ENCODE measurements at regions not wholly inside any gene's neighbourhood (a gene's known extent, or its start where the extent isn't known, plus 50 kb on each side); places are given as distances from the start of the nearest gene placed in this dataset.

- no peak for DNase-seq (ENCODE audit: low read depth in 2 of 2)
These were observed 792.0 kb downstream of the UQCRFS1 start for GRCh38 chr19:28420811-28421550.

GRCh38 chr19:28419312-28419711, 793.6 kb downstream of the UQCRFS1 start:
- DNase-seq (ENCODE audit: low read depth in 2 of 2): no peak

DNA sequence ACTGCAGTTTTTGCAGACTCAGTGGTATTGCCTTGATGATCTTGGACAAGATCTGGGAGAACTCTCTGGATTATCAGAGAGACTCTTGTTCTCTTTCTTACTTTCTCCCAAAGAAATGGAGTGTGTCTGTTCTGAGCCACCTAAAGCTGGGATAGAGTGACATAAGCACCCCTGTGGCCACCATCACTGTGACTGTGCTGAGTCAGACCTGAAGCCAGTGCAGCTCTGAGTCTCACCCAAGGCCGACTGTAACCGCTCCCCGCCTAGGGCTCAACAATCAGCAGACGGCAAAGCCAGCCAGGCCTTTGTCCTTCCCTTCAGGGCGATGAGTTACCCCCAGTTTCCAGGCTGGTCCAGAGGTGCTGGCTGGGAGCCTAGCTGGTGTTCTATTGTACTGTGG, 795.6 kb downstream of the UQCRFS1 start:
- DNase-seq (ENCODE audit: low read depth in 2 of 2): no peak

GRCh38 chr19:28416245-28416644, 796.7 kb downstream of the UQCRFS1 start:
- DNase-seq (ENCODE audit: low read depth in 2 of 2): no peak

- no peak for DNase-seq (ENCODE audit: low read depth in 2 of 2)
These were observed 798.2 kb downstream of the UQCRFS1 start for GRCh38 chr19:28414748-28415147.

DNA sequence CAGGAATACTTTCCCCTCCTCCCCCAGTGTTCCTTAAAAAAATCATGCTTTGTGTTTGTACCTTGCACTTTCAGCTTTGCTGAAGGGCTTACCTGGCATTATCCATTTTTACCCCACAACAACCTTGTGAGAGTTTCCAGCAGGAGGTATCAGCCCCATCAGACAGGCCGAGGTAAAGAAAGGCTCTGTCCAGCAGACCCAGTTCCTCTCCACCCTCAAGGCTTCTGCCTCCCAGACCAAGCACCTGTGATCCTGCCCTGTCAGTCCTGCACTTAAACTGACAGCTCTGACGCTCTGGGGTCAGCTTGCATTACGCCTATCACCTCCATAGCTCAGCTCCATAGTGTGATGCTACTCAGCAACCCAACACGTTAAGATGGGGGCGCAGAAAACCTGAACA, 803.1 kb downstream of the UQCRFS1 start:
- no peak for DNase-seq (ENCODE audit: low read depth in 2 of 2)

DNA sequence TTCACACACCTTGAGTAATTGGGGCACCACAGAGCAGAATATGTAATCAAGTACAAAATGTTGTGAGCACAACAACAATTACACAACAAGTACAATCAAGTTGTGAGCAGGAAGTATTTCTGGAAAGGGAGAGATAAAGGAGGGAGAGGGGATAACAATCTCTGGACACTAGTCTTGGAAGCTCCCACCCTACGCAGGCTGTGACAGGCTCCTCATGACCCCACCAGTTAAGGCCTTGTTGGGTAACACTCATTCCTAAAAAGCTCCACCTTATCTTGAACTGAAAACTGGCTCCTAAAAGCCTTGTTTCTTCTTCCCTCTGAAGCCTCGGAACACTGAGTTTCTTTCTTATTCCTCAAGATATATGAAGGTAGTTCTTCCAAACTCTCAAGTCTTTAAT, 806.0 kb downstream of the UQCRFS1 start:
- DNase-seq (ENCODE audit: low read depth in 2 of 2): no peak

DNA sequence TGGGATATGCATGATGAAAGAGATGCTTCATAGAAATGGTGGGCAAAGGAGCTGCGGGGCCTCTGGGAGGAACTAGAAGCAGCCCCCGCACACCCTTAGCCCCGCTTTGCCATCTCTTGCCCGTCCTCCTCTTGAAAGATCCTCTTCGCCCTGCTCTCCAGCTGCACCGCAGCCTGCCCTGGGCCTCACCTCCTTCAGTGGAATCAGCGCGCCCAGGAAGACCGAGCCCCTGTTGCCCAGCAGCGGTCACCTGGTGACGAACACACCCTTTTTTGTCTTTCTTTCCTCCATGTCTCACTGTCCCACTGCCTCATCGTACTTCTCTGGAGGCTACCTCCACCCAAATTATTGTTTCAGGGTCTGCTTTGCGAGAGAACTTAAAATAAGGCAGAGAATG, 807.6 kb downstream of the UQCRFS1 start:
- DNase-seq (ENCODE audit: low read depth in 2 of 2): no peak

DNA sequence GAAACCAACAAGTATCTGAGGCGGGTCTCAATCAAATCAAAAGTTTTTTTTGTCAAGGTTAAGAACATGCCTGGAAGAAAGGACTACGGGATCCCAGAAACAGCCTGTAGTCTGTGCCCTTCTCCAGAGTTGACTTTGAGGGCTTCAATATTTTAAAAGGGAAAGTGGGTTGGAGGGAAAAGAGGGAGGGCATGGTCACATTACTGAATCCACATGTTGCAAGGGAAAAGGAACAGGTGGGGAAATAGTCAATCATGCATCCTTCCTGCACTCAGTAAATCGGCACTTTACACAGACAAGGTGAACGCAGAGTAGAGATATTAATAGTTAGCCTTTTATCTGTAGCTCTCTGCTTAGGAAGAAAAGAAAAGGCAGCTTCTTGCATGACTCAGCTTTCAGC, 808.5 kb downstream of the UQCRFS1 start:
- DNase-seq (ENCODE audit: low read depth in 2 of 2): no peak

DNA sequence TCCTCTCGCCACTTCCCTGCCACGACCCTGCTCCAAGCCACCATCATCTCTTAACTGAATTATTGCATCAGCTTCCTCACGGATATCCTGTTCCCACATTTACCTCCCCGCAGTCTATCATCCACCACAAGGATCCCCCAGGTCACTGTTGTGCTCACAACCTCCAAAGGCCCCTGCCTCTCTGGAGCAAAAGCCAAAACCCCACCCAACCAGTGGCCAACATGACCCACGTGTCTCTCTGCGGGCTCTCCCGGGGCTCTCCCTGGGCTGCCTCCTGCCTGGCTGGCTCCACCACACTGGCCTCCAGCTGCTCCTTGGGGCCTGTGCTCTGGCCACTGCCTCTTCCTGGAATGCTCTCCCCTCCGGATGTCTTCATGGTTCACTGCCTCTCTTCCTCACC, 809.3 kb downstream of the UQCRFS1 start:
- no peak for DNase-seq (ENCODE audit: low read depth in 2 of 2)

- no peak for DNase-seq (ENCODE audit: low read depth in 2 of 2)
These were observed 810.2 kb downstream of the UQCRFS1 start for GRCh38 chr19:28402701-28403290.

DNA sequence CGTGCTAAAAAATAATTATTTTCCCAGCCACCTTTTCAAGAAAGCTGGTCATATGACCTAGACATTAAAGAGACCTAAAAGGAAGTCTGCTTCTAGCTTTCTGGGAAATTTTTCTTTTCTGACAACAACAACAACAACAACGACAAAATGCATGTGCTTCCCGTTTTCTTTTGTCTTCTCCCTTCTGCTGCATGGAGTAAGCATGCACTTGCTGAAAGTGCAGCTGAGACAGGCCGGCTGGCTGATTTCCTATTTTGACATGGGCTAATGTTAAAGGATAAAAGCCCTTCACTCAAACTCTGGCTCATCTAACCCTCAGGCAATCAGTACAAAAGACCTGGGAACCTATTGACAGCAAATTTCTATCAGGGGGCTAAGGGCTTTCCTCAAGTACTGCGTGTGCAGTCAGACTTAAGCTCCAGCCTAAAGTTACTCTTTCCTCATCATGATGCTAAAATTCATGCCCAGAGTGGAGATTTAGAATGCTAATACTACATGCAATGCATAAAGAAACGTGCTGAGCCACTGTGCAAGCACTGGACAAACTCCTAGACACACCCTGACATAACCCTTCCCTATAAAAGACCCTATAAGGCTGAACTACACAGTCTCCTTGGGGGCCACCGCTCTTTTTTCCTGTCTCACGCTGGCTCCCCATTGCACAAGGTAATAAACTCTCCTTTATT, 811.1 kb downstream of the UQCRFS1 start:
- DNase-seq (ENCODE audit: low read depth in 2 of 2): no peak

- no peak for DNase-seq (ENCODE audit: low read depth in 2 of 2)
These were observed 811.8 kb downstream of the UQCRFS1 start for GRCh38 chr19:28400953-28401671.

- DNase-seq (ENCODE audit: low read depth in 2 of 2): no peak
These were observed 813.8 kb downstream of the UQCRFS1 start for GRCh38 chr19:28399187-28399586.

- DNase-seq (ENCODE audit: low read depth in 2 of 2): no peak
These were observed 815.2 kb downstream of the UQCRFS1 start for GRCh38 chr19:28397800-28398199.

DNA sequence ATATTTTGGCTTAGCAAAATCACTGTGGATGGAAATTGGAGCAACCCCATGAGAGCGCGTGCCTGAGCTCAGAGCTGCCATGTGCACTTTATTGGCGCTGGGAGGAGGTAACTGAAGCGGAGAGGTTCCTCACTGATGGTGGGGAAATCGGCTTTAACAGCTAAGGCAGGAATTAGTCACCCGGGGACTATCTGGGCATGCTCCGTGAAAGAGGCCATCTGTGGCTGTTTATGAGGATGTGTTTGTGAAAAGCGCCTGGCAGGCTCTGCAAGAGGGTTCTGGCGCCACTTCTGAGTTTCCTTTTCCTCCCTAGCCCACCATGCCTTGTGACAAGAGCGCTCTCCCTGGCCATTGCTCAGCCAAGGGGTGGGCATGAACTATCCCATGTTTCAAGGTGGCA, 815.6 kb downstream of the UQCRFS1 start:
- no peak for DNase-seq (ENCODE audit: low read depth in 2 of 2)

GRCh38 chr19:28396287-28396831, 816.6 kb downstream of the UQCRFS1 start:
- no peak for DNase-seq (ENCODE audit: low read depth in 2 of 2)

GRCh38 chr19:28394725-28395124, 818.2 kb downstream of the UQCRFS1 start:
- DNase-seq (ENCODE audit: low read depth in 2 of 2): no peak

DNA sequence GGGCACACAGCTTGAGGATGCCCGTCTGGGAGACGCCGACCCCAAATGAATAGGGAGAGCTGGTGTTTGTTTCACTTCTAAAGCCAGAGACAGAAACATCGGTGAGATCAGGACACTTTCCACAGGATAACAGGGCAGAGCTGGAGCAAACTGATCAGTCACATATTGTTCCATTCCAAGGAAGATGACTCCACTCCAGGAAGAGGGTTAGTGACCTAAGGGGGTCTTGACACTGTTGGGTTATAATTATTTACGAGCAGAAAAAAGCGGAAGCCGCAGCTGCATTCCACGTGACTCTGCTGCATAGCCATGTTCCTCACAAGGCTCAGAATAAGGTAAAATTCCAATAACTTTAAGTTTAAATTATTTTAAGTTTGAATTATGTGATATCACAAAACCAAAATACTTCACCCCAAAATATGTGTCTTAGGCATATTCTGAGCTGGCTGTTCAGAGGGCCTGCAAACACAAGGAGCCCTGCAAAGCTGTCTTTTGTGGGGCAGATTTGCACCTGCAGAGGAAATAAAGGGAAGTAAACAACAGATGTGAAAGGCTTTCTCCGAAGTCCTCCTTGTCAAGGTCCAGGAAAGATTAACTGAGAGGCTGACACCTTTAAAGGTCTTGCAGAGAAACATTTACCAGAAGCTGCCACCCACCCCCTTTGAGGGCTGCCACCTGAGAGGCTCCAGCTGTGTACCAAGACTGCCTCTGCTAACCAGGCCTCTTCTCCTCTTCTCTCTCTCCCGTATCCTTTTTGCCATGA, 819.2 kb downstream of the UQCRFS1 start:
- DNase-seq (ENCODE audit: low read depth in 2 of 2): no peak

- DNase-seq (ENCODE audit: low read depth in 2 of 2): no peak
These were observed 824.0 kb downstream of the UQCRFS1 start for GRCh38 chr19:28388988-28389387.

- DNase-seq (ENCODE audit: low read depth in 2 of 2): no peak
These were observed 825.4 kb downstream of the UQCRFS1 start for GRCh38 chr19:28387507-28387906.
